ENCODE measurements at regions not wholly inside any gene's neighbourhood (a gene's known extent, or its start where the extent isn't known, plus 50 kb on each side); places are given as distances from the start of the nearest gene placed in this dataset.

- Histone ChIP-seq H3K36me3 (ENCODE audit: low read depth) (no peaks in the 10 kb centered on the region), H2AFZ (no peak overlapping the region)
Measured at GRCh38 chr7:53657586-53657985, 622.2 kb downstream of the POM121L12 start.

GRCh38 chr7:53658951-53659350 lies 623.5 kb downstream of the POM121L12 start:
- TF ChIP-seq EZH2 (IDR thresholded peaks at IDR 0.05; ENCODE audit: insufficient read depth, poor library complexity, severe bottlenecking) (no peak), EZH2phosphoT487 (IDR thresholded peaks at IDR 0.05; ENCODE audit: insufficient read depth, low read depth) (no peak)
- H3K79me2 ChIP-seq (ENCODE audit: insufficient read depth), result no peaks in the 10 kb centered on the region
- no peak for DNase-seq
- H3F3A ChIP-seq (ENCODE audit: insufficient read depth), result no peaks in the 10 kb centered on the region
- H3K36me3 ChIP-seq (ENCODE audit: low read depth), result no peaks in the 10 kb centered on the region
- H3K9ac ChIP-seq, result no peak overlapping the region
- no peak overlapping the region for H3K4me3 ChIP-seq
- H4K20me1 ChIP-seq (ENCODE audit: insufficient read depth), result no peaks in the 10 kb centered on the region
- H2AFZ ChIP-seq, result no peak overlapping the region
- H3K4me1 ChIP-seq (ENCODE audit: insufficient read depth), result no peaks in the 10 kb centered on the region
- in situ Hi-C loops (cut with MboI), result no loop called here
- H3K27ac ChIP-seq, result no peak overlapping the region
- 26 to 32% methylated on average over 3 of the region's 3 CpGs for WGBS, 2 experiments (ENCODE audit: low coverage in 1 of 2, low lambda C conversion rate in 2 of 2, missing lambda C conversion rate in 2 of 2)
- H3K9me2 ChIP-seq (ENCODE audit: insufficient read depth), result no peaks in the 10 kb centered on the region
- H3K27me3 ChIP-seq (replicated peaks; ENCODE audit: insufficient read depth), result no peaks in the 10 kb centered on the region
- no peaks in the 10 kb centered on the region for H3K9me3 ChIP-seq (ENCODE audit: low read depth)
- H3K4me2 ChIP-seq (ENCODE audit: unreplicated experiment), result no peak overlapping the region

More at GRCh38 chr7:53657586-53657985, 622.2 kb downstream of the POM121L12 start:
- H3K4me2 ChIP-seq (ENCODE audit: unreplicated experiment), result no peak overlapping the region
- H3K27ac ChIP-seq, result no peak overlapping the region
- no peaks in the 10 kb centered on the region for H3K4me1 ChIP-seq (ENCODE audit: insufficient read depth)
- no peak for TF ChIP-seq EZH2phosphoT487 (IDR thresholded peaks at IDR 0.05; ENCODE audit: insufficient read depth, low read depth)
- TF ChIP-seq EZH2 (IDR thresholded peaks at IDR 0.05; ENCODE audit: insufficient read depth, poor library complexity, severe bottlenecking), result no peak
- no peaks in the 10 kb centered on the region for H3K27me3 ChIP-seq (replicated peaks; ENCODE audit: insufficient read depth)
- no peak overlapping the region for H3K4me3 ChIP-seq
- no peak for DNase-seq
- no peaks in the 10 kb centered on the region for H4K20me1 ChIP-seq (ENCODE audit: insufficient read depth)
- H3K9ac ChIP-seq, result no peak overlapping the region
- in situ Hi-C loops (cut with MboI), result no loop called here
- no peaks in the 10 kb centered on the region for H3K9me3 ChIP-seq (ENCODE audit: low read depth)
- no peaks in the 10 kb centered on the region for H3F3A ChIP-seq (ENCODE audit: insufficient read depth)
- no peaks in the 10 kb centered on the region for H3K79me2 ChIP-seq (ENCODE audit: insufficient read depth)
- 2 to 4% methylated on average over 1 of the region's 1 CpG for WGBS, 2 experiments (ENCODE audit: low coverage in 1 of 2, low lambda C conversion rate in 2 of 2, missing lambda C conversion rate in 2 of 2)
- H3K9me2 ChIP-seq (ENCODE audit: insufficient read depth), result no peaks in the 10 kb centered on the region

GRCh38 chr7:53661645-53662217 lies 626.3 kb downstream of the POM121L12 start:
- no peaks in the 10 kb centered on the region for H3K36me3 ChIP-seq (ENCODE audit: low read depth)
- H3K9me3 ChIP-seq (ENCODE audit: low read depth), result no peaks in the 10 kb centered on the region
- no peaks in the 10 kb centered on the region for H3F3A ChIP-seq (ENCODE audit: insufficient read depth)
- no peaks in the 10 kb centered on the region for H3K9me2 ChIP-seq (ENCODE audit: insufficient read depth)
- H2AFZ ChIP-seq, result no peak overlapping the region
- DNase-seq, result no peak
- H3K4me1 ChIP-seq (ENCODE audit: insufficient read depth), result no peaks in the 10 kb centered on the region
- H3K27ac ChIP-seq, result no peak overlapping the region
- H3K4me2 ChIP-seq (ENCODE audit: unreplicated experiment), result no peak overlapping the region
- no peaks in the 10 kb centered on the region for H3K79me2 ChIP-seq (ENCODE audit: insufficient read depth)
- H4K20me1 ChIP-seq (ENCODE audit: insufficient read depth), result no peaks in the 10 kb centered on the region
- no peaks in the 10 kb centered on the region for H3K27me3 ChIP-seq (replicated peaks; ENCODE audit: insufficient read depth)
- H3K9ac ChIP-seq, result no peak overlapping the region
- no peak overlapping the region for H3K4me3 ChIP-seq
- in situ Hi-C loops (cut with MboI), result no loop called here
- TF ChIP-seq EZH2 (IDR thresholded peaks at IDR 0.05; ENCODE audit: insufficient read depth, poor library complexity, severe bottlenecking), result no peak
- TF ChIP-seq EZH2phosphoT487 (IDR thresholded peaks at IDR 0.05; ENCODE audit: insufficient read depth, low read depth), result no peak
- WGBS, 2 experiments (ENCODE audit: low coverage in 1 of 2, low lambda C conversion rate in 2 of 2, missing lambda C conversion rate in 2 of 2), result 5% methylated on average over 4 of the region's 4 CpGs

- no peak overlapping the region for H3K4me3 ChIP-seq
- TF ChIP-seq EZH2 (IDR thresholded peaks at IDR 0.05; ENCODE audit: insufficient read depth, poor library complexity, severe bottlenecking) (no peak), EZH2phosphoT487 (IDR thresholded peaks at IDR 0.05; ENCODE audit: insufficient read depth, low read depth) (no peak)
- no peaks in the 10 kb centered on the region for H3K36me3 ChIP-seq (ENCODE audit: low read depth)
- in situ Hi-C loops (cut with MboI), result no loop called here
- H3K4me2 ChIP-seq (ENCODE audit: unreplicated experiment), result no peak overlapping the region
- H4K20me1 ChIP-seq (ENCODE audit: insufficient read depth), result no peaks in the 10 kb centered on the region
- no peak overlapping the region for H3K27ac ChIP-seq
- no peak for DNase-seq
- H3K27me3 ChIP-seq (replicated peaks; ENCODE audit: insufficient read depth), result no peaks in the 10 kb centered on the region
- H3K79me2 ChIP-seq (ENCODE audit: insufficient read depth), result no peaks in the 10 kb centered on the region
- H3K9ac ChIP-seq, result no peak overlapping the region
- H2AFZ ChIP-seq, result no peak overlapping the region
- no peaks in the 10 kb centered on the region for H3K9me2 ChIP-seq (ENCODE audit: insufficient read depth)
- no peaks in the 10 kb centered on the region for H3F3A ChIP-seq (ENCODE audit: insufficient read depth)
- H3K4me1 ChIP-seq (ENCODE audit: insufficient read depth), result no peaks in the 10 kb centered on the region
- 0 to 5% methylated on average over 1 of the region's 1 CpG for WGBS, 2 experiments (ENCODE audit: low coverage in 1 of 2, low lambda C conversion rate in 2 of 2, missing lambda C conversion rate in 2 of 2)
- H3K9me3 ChIP-seq (ENCODE audit: low read depth), result peaks cover 5% of the 10 kb centered on the region
Measured at GRCh38 chr7:53672681-53673080, 637.2 kb downstream of the POM121L12 start.

GRCh38 chr7:53675835-53676234 lies 640.4 kb downstream of the POM121L12 start:
- Histone ChIP-seq H3K9ac (no peak overlapping the region), H3K36me3 (ENCODE audit: low read depth) (no peaks in the 10 kb centered on the region), H3K9me2 (ENCODE audit: insufficient read depth) (no peaks in the 10 kb centered on the region), H3K79me2 (ENCODE audit: insufficient read depth) (no peaks in the 10 kb centered on the region), H3K4me3 (no peak overlapping the region), H2AFZ (no peak overlapping the region), H3K27me3 (replicated peaks; ENCODE audit: insufficient read depth) (no peaks in the 10 kb centered on the region), H3K4me2 (ENCODE audit: unreplicated experiment) (no peak overlapping the region), H4K20me1 (ENCODE audit: insufficient read depth) (no peaks in the 10 kb centered on the region), H3K4me1 (ENCODE audit: insufficient read depth) (no peaks in the 10 kb centered on the region), H3K27ac (no peak overlapping the region), H3F3A (ENCODE audit: insufficient read depth) (no peaks in the 10 kb centered on the region), H3K9me3 (ENCODE audit: low read depth) (no peaks in the 10 kb centered on the region)
- TF ChIP-seq EZH2phosphoT487 (IDR thresholded peaks at IDR 0.05; ENCODE audit: insufficient read depth, low read depth), result no peak
- TF ChIP-seq EZH2 (IDR thresholded peaks at IDR 0.05; ENCODE audit: insufficient read depth, poor library complexity, severe bottlenecking), result no peak
- in situ Hi-C loops (cut with MboI), result no loop called here
- 40 to 44% methylated on average over 1 of the region's 1 CpG for WGBS, 2 experiments (ENCODE audit: low coverage in 1 of 2, low lambda C conversion rate in 2 of 2, missing lambda C conversion rate in 2 of 2)
- DNase-seq, result no peak
